A673 (cell line): ENCODE measurements at regions not wholly inside any gene's neighbourhood (a gene's known extent, or its start where the extent isn't known, plus 50 kb on each side); places are given as distances from the start of the nearest gene placed in this dataset.

ENCODE experiments used
- BruUV-seq: library from RNA; stranded (reverse); fragments of 400-500 nt; replicated peaks from 2 replicates; lab custom pipeline; 2021; lab: Mats Ljungman, UMichigan
- CTCF ChIA-PET: fragments of 300-600 bp; sonication (Branson Sonifier 250); formaldehyde crosslinking; loops from one replicate; lab custom pipeline; 2022; ENCODE audit warnings: antibody characterized with exemption; lab: Charles Lee
- POLR2A ChIA-PET: fragments of 300-600 bp; sonication (Branson Sonifier 250); formaldehyde crosslinking; loops from one replicate; lab custom pipeline; 2022; ENCODE audit warnings: antibody characterized with exemption; ENCODE audit not compliant: low non-redundant PET; lab: Charles Lee
- DNase-seq: peaks from one replicate; pipeline ENCODE4 v3.0.0-alpha.2; 2015; ENCODE audit warnings: low spot score
- H3K27ac ChIP-seq: fragments of 200-600 bp; sonication (generic); 2 replicates; pipeline ENCODE4 v1.5.1; 2016; ENCODE audit warnings: mixed run types, low read depth, mild to moderate bottlenecking, mixed read lengths, antibody characterized with exemption, low read length; ENCODE audit not compliant: poor library complexity, severe bottlenecking
- H3K27me3 ChIP-seq: fragments of 200-600 bp; sonication (generic); replicated peaks from 2 replicates; pipeline ENCODE4 v1.6.1; 2017; ENCODE audit warnings: mixed run types, low read depth, mild to moderate bottlenecking, mixed read lengths, antibody characterized with exemption, low read length; ENCODE audit not compliant: insufficient read depth, poor library complexity
- H3K36me3 ChIP-seq: fragments of 200-600 bp; sonication (generic); 2 replicates; pipeline ENCODE4 v1.6.1; 2016; ENCODE audit warnings: mixed run types, mild to moderate bottlenecking, mixed read lengths, antibody characterized with exemption, low read length; ENCODE audit not compliant: insufficient read depth, poor library complexity, severe bottlenecking
- H3K4me1 ChIP-seq: fragments of 200-600 bp; sonication (generic); 2 replicates; pipeline ENCODE4 v1.6.1; 2017; ENCODE audit warnings: mixed run types, mild to moderate bottlenecking, mixed read lengths, antibody characterized with exemption, low read length; ENCODE audit not compliant: insufficient read depth, poor library complexity, severe bottlenecking
- H3K4me3 ChIP-seq: fragments of 200-600 bp; sonication (generic); 2 replicates; pipeline ENCODE4 v1.5.1; 2016; ENCODE audit warnings: low read depth, mixed run types, mild to moderate bottlenecking, mixed read lengths, low read length; ENCODE audit not compliant: poor library complexity, severe bottlenecking
- H3K9me3 ChIP-seq: fragments of 200-600 bp; sonication (generic); 2 replicates; pipeline ENCODE4 v1.6.1; 2016; ENCODE audit warnings: mixed run types, low read depth, mild to moderate bottlenecking, mixed read lengths, antibody characterized with exemption, low read length; ENCODE audit not compliant: poor library complexity, severe bottlenecking
- CTCF ChIP-seq: fragments of 300-800, 200-600 bp; sonication (generic); conservative IDR thresholded peaks from 2 replicates; pipeline ENCODE4 v1.5.1; 2017; ENCODE audit warnings: low read depth, mild to moderate bottlenecking, antibody characterized with exemption, low read length, moderate library complexity, mixed read lengths
- EZH2 ChIP-seq: fragments of 200-600 bp; sonication (generic); IDR thresholded peaks from 2 replicates; pipeline ENCODE4 v1.6.1; 2017; ENCODE audit warnings: borderline replicate concordance, low read depth, mild to moderate bottlenecking, mixed read lengths, antibody characterized with exemption, low read length; ENCODE audit not compliant: poor library complexity, severe bottlenecking
- intact Hi-C: fragments of 100-400 bp; cut with micrococcal nuclease; formaldehyde crosslinking; loops from one replicate; pipeline ENCODE4 v1.10.0; 2022; ENCODE audit not compliant: unreplicated experiment

DNA sequence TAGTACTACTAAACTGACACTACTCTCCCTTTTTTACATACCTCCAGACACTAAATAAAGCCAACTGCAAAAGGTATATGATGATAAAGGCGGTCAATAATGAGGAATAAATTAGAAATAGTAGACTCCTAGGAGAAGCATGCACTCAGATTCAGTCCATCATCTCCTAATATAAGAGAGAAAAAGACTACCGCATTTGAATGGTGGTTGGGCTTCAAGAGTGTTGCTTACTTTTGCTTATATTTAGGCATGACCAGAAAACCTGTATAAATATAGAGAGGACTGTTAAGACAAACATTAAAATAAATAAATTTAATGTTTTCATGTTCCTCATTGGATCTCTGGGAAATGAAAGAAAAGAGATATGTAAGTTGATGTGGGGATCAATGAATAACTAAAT, 1137.0 kb downstream of the FAM181B start:
- H3K4me3 ChIP-seq = no peak overlapping the region
- H3K9me3 ChIP-seq = no peaks in the 10 kb centered on the region
- ChIA-PET POLR2A (no interaction called here), CTCF (no interaction called here)
- peaks cover 3% of the 10 kb centered on the region for H3K4me1 ChIP-seq
- TF ChIP-seq EZH2 = no peak
- TF ChIP-seq CTCF = no peak
- no peak overlapping the region for H3K27ac ChIP-seq
- intact Hi-C loops = no loop called here
- BruUV-seq = no TSS peak
- H3K27me3 ChIP-seq = no peaks in the 10 kb centered on the region
- DNase-seq = peak; percentile 59
- no peaks in the 10 kb centered on the region for H3K36me3 ChIP-seq

- Histone ChIP-seq H3K27ac (no peak overlapping the region), H3K4me3 (no peak overlapping the region), H3K4me1 (no peaks in the 10 kb centered on the region), H3K9me3 (no peaks in the 10 kb centered on the region), H3K36me3 (no peaks in the 10 kb centered on the region), H3K27me3 (no peaks in the 10 kb centered on the region)
- BruUV-seq = no TSS peak
- POLR2A ChIA-PET = no interaction called here
- CTCF ChIA-PET = no interaction called here
- no peak for TF ChIP-seq CTCF
- no peak for TF ChIP-seq EZH2
- DNase-seq = no peak
- intact Hi-C loops = no loop called here
Observed at GRCh38 chr11:81585390-81585933, 1148.2 kb downstream of the FAM181B start.

DNA sequence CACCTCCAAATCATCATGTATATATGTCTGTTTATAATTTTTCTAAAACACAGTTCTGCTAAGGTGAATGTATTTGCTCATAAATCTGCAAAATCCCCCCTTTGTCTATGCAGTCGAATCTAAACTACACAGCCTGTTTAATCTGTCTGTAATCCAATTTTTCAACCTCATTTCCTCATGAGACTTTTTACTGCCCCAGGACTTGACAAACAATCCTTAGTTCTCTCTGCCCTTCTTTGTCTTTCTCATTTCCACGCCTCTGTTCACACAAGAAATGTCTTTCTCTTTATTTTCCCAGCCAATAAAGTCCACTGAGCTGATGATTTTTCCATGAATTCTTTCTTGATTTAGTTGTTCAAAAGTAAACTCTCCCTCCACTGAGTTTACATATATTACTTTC, 1154.3 kb downstream of the FAM181B start:
- no peaks in the 10 kb centered on the region for H3K27me3 ChIP-seq
- intact Hi-C loops = no loop called here
- ChIA-PET CTCF (no interaction called here), POLR2A (no interaction called here)
- no peak overlapping the region for H3K27ac ChIP-seq
- peak; percentile 55 for DNase-seq
- no TSS peak for BruUV-seq
- TF ChIP-seq EZH2 = no peak
- no peak for TF ChIP-seq CTCF
- no peak overlapping the region for H3K4me3 ChIP-seq
- peaks cover 23% of the 10 kb centered on the region for H3K4me1 ChIP-seq
- no peaks in the 10 kb centered on the region for H3K36me3 ChIP-seq
- no peaks in the 10 kb centered on the region for H3K9me3 ChIP-seq
